Hematopoietic multipotent progenitor cell (in vitro differentiated cells): ENCODE measurements at regions not wholly inside any gene's neighbourhood (a gene's known extent, or its start where the extent isn't known, plus 50 kb on each side); places are given as distances from the start of the nearest gene placed in this dataset.
"Not testable (repeated sequence)": the region's sequence is repeated elsewhere in the genome, so short reads cannot be mapped to it uniquely, and the experiment has no call there.

Source experiments
- DNase-seq, 3 donors: peaks; one replicate each; pipeline ENCODE4 v3.0.0-alpha.2; 2011 to 2015; ENCODE audit warnings: low read depth in 2 of 3, low spot score in 2 of 3

GRCh38 chr10:60524541-60524940, 134.9 kb upstream of the ANK3 start:
- DNase-seq, result no peak

GRCh38 chr10:60523371-60523770, 133.7 kb upstream of the ANK3 start:
- DNase-seq, result not testable (repeated sequence)

- no peak for DNase-seq
Measured at GRCh38 chr10:60522617-60523016, 132.9 kb upstream of the ANK3 start.

GRCh38 chr10:60521974-60522405, 132.3 kb upstream of the ANK3 start:
- peak in 2 of 3 donors; percentile 45 to 87 for DNase-seq

GRCh38 chr10:60518745-60519144, 129.1 kb upstream of the ANK3 start:
- DNase-seq, result no peak

GRCh38 chr10:60517805-60518204, 128.1 kb upstream of the ANK3 start:
- DNase-seq, result no peak

GRCh38 chr10:60513281-60513680, 123.6 kb upstream of the ANK3 start:
- DNase-seq, result peak in 1 of 3 donors; percentile 9

- DNase-seq, result no peak
Measured at GRCh38 chr10:60511477-60512229, 122.0 kb upstream of the ANK3 start.

- no peak for DNase-seq
Measured at GRCh38 chr10:60508831-60509230, 119.2 kb upstream of the ANK3 start.

- no peak for DNase-seq
Measured at GRCh38 chr10:60508037-60508436, 118.4 kb upstream of the ANK3 start.

- no peak for DNase-seq
Measured at GRCh38 chr10:60502621-60503020, 112.9 kb upstream of the ANK3 start.

- DNase-seq, result no peak
Measured at GRCh38 chr10:60498985-60499384, 109.3 kb upstream of the ANK3 start.

GRCh38 chr10:60497364-60497763, 107.7 kb upstream of the ANK3 start:
- peak in 1 of 3 donors; percentile 50 for DNase-seq

GRCh38 chr10:60496181-60496580, 106.5 kb upstream of the ANK3 start:
- no peak for DNase-seq

GRCh38 chr10:60495338-60496055, 105.8 kb upstream of the ANK3 start:
- no peak for DNase-seq

- DNase-seq, result no peak
Measured at GRCh38 chr10:60494774-60495173, 105.1 kb upstream of the ANK3 start.

GRCh38 chr10:60491162-60491561, 101.5 kb upstream of the ANK3 start:
- no peak for DNase-seq

GRCh38 chr10:60490013-60490412, 100.3 kb upstream of the ANK3 start:
- no peak for DNase-seq

GRCh38 chr10:60488111-60488669, 98.5 kb upstream of the ANK3 start:
- DNase-seq, result no peak

GRCh38 chr10:60487543-60487942, 97.9 kb upstream of the ANK3 start:
- DNase-seq, result no peak

- DNase-seq, result no peak
Measured at GRCh38 chr10:60485025-60485424, 95.3 kb upstream of the ANK3 start.
